GM19023 (cell line): ENCODE measurements at regions not wholly inside any gene's neighbourhood (a gene's known extent, or its start where the extent isn't known, plus 50 kb on each side); places are given as distances from the start of the nearest gene placed in this dataset.
"Not testable (repeated sequence)": the region's sequence is repeated elsewhere in the genome, so short reads cannot be mapped to it uniquely, and the experiment has no call there.

Experiments
- ATAC-seq: cut with Tn5 transposase; IDR thresholded peaks from one replicate; pipeline ENCODE4 v1.9.1; 2021; ENCODE audit warnings: mild to moderate bottlenecking, moderate library complexity; ENCODE audit not compliant: unreplicated experiment

GRCh38 chr1:168825129-168825528 lies 96.1 kb upstream of the DPT start:
- no peak for ATAC-seq

GRCh38 chr1:168825820-168826219 lies 96.8 kb upstream of the DPT start:
- ATAC-seq, result no peak

- ATAC-seq, result no peak
Measured at GRCh38 chr1:168826269-168826668, 97.3 kb upstream of the DPT start.

- no peak for ATAC-seq
Measured at GRCh38 chr1:168827557-168827956, 98.6 kb upstream of the DPT start.

GRCh38 chr1:168829876-168830275 lies 100.9 kb upstream of the DPT start:
- no peak for ATAC-seq

GRCh38 chr1:168830562-168830961 lies 101.6 kb upstream of the DPT start:
- no peak for ATAC-seq

GRCh38 chr1:168832661-168833060 lies 103.7 kb upstream of the DPT start:
- no peak for ATAC-seq

GRCh38 chr1:168833362-168833761 lies 104.4 kb upstream of the DPT start:
- ATAC-seq, result no peak

- no peak for ATAC-seq
Measured at GRCh38 chr1:168833801-168834224, 104.8 kb upstream of the DPT start.

- ATAC-seq, result no peak
Measured at GRCh38 chr1:168834225-168834872, 105.3 kb upstream of the DPT start.

GRCh38 chr1:168835176-168835575 lies 106.2 kb upstream of the DPT start:
- no peak for ATAC-seq

GRCh38 chr1:168835791-168836190 lies 106.8 kb upstream of the DPT start:
- no peak for ATAC-seq

- no peak for ATAC-seq
Measured at GRCh38 chr1:168836469-168836868, 107.5 kb upstream of the DPT start.

GRCh38 chr1:168837230-168837629 lies 108.2 kb upstream of the DPT start:
- not testable (repeated sequence) for ATAC-seq

- no peak for ATAC-seq
Measured at GRCh38 chr1:168842306-168842705, 113.3 kb upstream of the DPT start.

GRCh38 chr1:168842916-168843315 lies 113.9 kb upstream of the DPT start:
- ATAC-seq, result no peak

GRCh38 chr1:168843401-168843800 lies 114.4 kb upstream of the DPT start:
- no peak for ATAC-seq

GRCh38 chr1:168843950-168844349 lies 114.9 kb upstream of the DPT start:
- no peak for ATAC-seq

- ATAC-seq, result no peak
Measured at GRCh38 chr1:168845140-168845539, 116.1 kb upstream of the DPT start.

- no peak for ATAC-seq
Measured at GRCh38 chr1:168848051-168848450, 119.0 kb upstream of the DPT start.

- ATAC-seq, result no peak
Measured at GRCh38 chr1:168861421-168862004, 132.5 kb upstream of the DPT start.

GRCh38 chr1:168863772-168864171 lies 134.8 kb upstream of the DPT start:
- ATAC-seq, result no peak

GRCh38 chr1:168864266-168864665 lies 135.3 kb upstream of the DPT start:
- no peak for ATAC-seq
